ENCODE measurements at regions not wholly inside any gene's neighbourhood (a gene's known extent, or its start where the extent isn't known, plus 50 kb on each side); places are given as distances from the start of the nearest gene placed in this dataset.

DNA sequence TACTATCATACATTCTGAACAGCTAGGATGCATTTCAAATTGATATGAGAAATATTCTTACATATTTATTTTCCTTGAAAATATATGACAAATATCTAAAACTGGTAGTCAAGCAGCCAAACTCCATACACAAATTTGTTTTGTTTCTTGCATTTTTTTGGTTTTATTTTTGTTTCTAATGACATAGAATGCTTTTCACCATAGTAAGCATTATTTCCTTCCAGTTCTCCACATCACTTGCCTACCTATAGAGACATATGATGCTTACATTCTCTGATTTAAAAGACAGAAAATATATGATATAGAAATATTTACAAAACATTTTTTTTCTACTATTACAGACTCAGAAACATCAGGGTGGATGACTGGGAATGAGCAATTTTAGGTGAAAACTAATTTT lies 726.4 kb upstream of the ADGRL4 start:
- no peaks in the 10 kb centered on the region for H4K20me1 ChIP-seq (replicated peaks in 1 of 2; ENCODE audit: control insufficient read depth in 1 of 2, insufficient read depth in 2 of 2, low read length in 2 of 2)
- H2BK20ac ChIP-seq (ENCODE audit: low read length), result no peak overlapping the region
- no peaks in the 10 kb centered on the region for H3K36me3 ChIP-seq (ENCODE audit: control insufficient read depth in 2 of 4, insufficient read depth in 4 of 4, low read length in 3 of 4)
- H4K5ac ChIP-seq (ENCODE audit: insufficient read length, low read depth, low read length), result no peak overlapping the region
- no peak overlapping the region for H4K91ac ChIP-seq (replicated peaks; ENCODE audit: insufficient read length, low read length)
- no peak overlapping the region for H3K18ac ChIP-seq (ENCODE audit: extremely low read depth, low read length)
- no peak overlapping the region for H3K4me2 ChIP-seq (ENCODE audit: insufficient read depth in 1 of 2, low read depth in 2 of 2, low read length in 2 of 2)
- DNase-seq (ENCODE audit: low read depth in 1 of 2, low spot score in 2 of 2), result no peak
- H3K23me2 ChIP-seq (ENCODE audit: low read depth, low read length), result no peaks in the 10 kb centered on the region; the same call in 1 of the 2 replicates
- no peak overlapping the region for H3K9ac ChIP-seq (replicated peaks in 1 of 4; ENCODE audit: extremely low read depth in 1 of 4, low read depth in 3 of 4, low read length in 3 of 4)
- no peak overlapping the region for H3K23ac ChIP-seq (ENCODE audit: insufficient read length)
- H3K79me2 ChIP-seq (ENCODE audit: control insufficient read depth in 1 of 2, insufficient read depth in 2 of 2, low read length in 2 of 2), result no peaks in the 10 kb centered on the region
- H2BK12ac ChIP-seq (ENCODE audit: low read depth, low read length), result no peak overlapping the region
- H4K8ac ChIP-seq (ENCODE audit: extremely low read depth, insufficient read depth, low read length), result no peak overlapping the region
- H3K14ac ChIP-seq (ENCODE audit: insufficient read length), result no peak overlapping the region
- no peak for FAIRE-seq
- H2AK5ac ChIP-seq (ENCODE audit: low read depth, low read length), result no peak overlapping the region
- no peaks in the 10 kb centered on the region for H3K79me1 ChIP-seq (ENCODE audit: low read depth, low read length)
- no peak overlapping the region for H3K56ac ChIP-seq (replicated peaks; ENCODE audit: insufficient read length, low read depth, low read length)
- H2BK5ac ChIP-seq (ENCODE audit: low read depth, low read length), result no peak overlapping the region
- ChIA-PET POLR2A (ENCODE audit: partially characterized antibody) (no interaction called here), CTCF (ENCODE audit: partially characterized antibody) (no interaction called here)
- H3K4me3 ChIP-seq (ENCODE audit: extremely low read depth in 1 of 4, insufficient read depth in 2 of 4, low read depth in 3 of 4, low read length in 4 of 4), result no peak overlapping the region
- H3K4ac ChIP-seq (replicated peaks; ENCODE audit: insufficient read length, low read depth, low read length), result no peak overlapping the region
- no peak overlapping the region for H2BK15ac ChIP-seq (ENCODE audit: low read length)
- H2AFZ ChIP-seq (ENCODE audit: low read length), result no peak overlapping the region
- no peaks in the 10 kb centered on the region for H3K9me3 ChIP-seq (ENCODE audit: insufficient read depth in 2 of 2, low read depth in 1 of 2, low read length in 1 of 2)
- H2BK120ac ChIP-seq (replicated peaks; ENCODE audit: low read depth, low read length), result no peak overlapping the region
- no peaks in the 10 kb centered on the region for H3K4me1 ChIP-seq (replicated peaks in 1 of 4; ENCODE audit: control insufficient read depth in 3 of 4, insufficient read depth in 4 of 4, low read length in 3 of 4)
- H3K27ac ChIP-seq (ENCODE audit: low read depth, low read length), result no peak overlapping the region
- H3K27me3 ChIP-seq (replicated peaks in 1 of 4; ENCODE audit: control insufficient read depth in 3 of 4, extremely low read depth in 1 of 4, insufficient read depth in 3 of 4, low read length in 3 of 4), result no peaks in the 10 kb centered on the region
- no peak for TF ChIP-seq KDM1A (IDR thresholded peaks at IDR 0.05; ENCODE audit: borderline replicate concordance, low read length)
- no peak for TF ChIP-seq KDM4A (IDR thresholded peaks at IDR 0.05; ENCODE audit: low read depth, low read length, severe bottlenecking)

All from H1 (cell line).